ENCODE measurements at regions not wholly inside any gene's neighbourhood (a gene's known extent, or its start where the extent isn't known, plus 50 kb on each side); places are given as distances from the start of the nearest gene placed in this dataset.

DNA sequence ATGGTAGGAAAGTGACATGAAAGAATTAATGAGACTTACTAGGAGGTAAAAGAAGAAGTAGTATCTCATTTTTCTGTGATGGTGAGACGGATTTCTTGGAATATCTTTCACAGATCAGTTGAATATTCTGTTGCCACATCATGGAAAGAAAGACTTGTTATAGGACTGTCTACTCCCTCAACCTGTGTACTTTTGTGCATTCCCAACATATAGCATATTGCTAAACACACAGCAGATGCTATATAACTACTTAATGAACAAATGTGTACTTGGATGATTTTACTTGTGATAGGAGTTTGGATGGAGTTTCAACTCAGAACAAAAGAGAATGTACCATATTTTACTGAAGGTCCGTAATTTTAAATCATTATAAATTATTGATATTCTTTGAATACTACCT is 128.5 kb downstream of the LURAP1L start:
- no peak for DNase-seq
- Histone ChIP-seq H3K27me3 (no peaks in the 10 kb centered on the region), H3K9me3 (no peaks in the 10 kb centered on the region), H3K36me3 (no peaks in the 10 kb centered on the region), H3K4me3 (replicated peaks in 1 of 3) (no peak overlapping the region), H3K4me1 (no peaks in the 10 kb centered on the region), H3K27ac (no peak overlapping the region)
- intact Hi-C loops (cut with DNase I), result no loop called here
- TF ChIP-seq, protein P1, sequence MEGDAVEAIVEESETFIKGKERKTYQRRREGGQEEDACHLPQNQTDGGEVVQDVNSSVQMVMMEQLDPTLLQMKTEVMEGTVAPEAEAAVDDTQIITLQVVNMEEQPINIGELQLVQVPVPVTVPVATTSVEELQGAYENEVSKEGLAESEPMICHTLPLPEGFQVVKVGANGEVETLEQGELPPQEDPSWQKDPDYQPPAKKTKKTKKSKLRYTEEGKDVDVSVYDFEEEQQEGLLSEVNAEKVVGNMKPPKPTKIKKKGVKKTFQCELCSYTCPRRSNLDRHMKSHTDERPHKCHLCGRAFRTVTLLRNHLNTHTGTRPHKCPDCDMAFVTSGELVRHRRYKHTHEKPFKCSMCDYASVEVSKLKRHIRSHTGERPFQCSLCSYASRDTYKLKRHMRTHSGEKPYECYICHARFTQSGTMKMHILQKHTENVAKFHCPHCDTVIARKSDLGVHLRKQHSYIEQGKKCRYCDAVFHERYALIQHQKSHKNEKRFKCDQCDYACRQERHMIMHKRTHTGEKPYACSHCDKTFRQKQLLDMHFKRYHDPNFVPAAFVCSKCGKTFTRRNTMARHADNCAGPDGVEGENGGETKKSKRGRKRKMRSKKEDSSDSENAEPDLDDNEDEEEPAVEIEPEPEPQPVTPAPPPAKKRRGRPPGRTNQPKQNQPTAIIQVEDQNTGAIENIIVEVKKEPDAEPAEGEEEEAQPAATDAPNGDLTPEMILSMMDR (IDR thresholded peaks at IDR 0.05), result no peak
- TF ChIP-seq POLR2A (IDR thresholded peaks at IDR 0.05), result no peak
- 86 to 89% methylated on average over 2 of the region's 2 CpGs for whole genome bisulfite sequencing, 2 donors

DNA sequence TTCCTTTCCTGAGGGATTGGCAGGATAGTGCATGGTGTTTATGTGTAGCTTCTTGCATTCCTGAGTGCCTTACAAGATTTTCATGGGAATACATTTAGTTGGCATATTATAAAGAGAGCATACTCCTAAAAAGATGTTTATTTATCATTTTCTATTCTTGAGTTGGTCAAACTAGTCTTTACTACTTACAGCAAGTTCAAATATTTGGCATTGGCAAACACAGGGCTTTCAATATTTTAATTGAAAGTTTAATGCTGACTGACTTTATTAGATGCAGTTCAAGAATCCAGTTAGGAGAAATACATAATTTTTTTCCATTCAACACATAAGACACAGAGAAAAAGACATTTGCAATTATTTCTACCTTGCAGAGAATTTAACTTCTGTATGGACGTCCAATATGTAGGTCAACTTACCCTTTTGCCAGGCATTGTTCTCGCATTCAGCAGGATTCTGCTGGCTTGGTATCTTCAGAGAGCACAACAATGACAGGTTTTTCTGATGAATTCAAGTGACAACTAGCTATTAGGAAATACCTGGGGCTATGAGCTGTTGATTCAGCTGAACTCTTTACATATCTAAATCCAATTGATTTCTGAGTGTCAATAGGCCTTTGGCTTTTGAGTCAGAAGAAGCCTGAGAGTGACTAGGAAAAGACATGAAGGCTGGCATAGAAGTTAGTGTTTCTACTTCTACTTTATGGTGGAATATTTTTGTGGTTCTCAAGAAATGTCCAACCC is 129.6 kb downstream of the LURAP1L start:
- intact Hi-C loops (cut with DNase I), result no loop called here
- DNase-seq, result no peak
- H3K27ac ChIP-seq, result no peak overlapping the region
- H3K9me3 ChIP-seq, result no peaks in the 10 kb centered on the region
- H3K4me3 ChIP-seq (replicated peaks in 1 of 3), result no peak overlapping the region
- TF ChIP-seq POLR2A (IDR thresholded peaks at IDR 0.05), result no peak
- TF ChIP-seq, protein P1 (IDR thresholded peaks at IDR 0.05), result no peak
- WGBS, 2 donors, result 92 to 95% methylated on average over 2 of the region's 2 CpGs
- no peaks in the 10 kb centered on the region for H3K27me3 ChIP-seq
- no peaks in the 10 kb centered on the region for H3K36me3 ChIP-seq
- no peaks in the 10 kb centered on the region for H3K4me1 ChIP-seq

DNA sequence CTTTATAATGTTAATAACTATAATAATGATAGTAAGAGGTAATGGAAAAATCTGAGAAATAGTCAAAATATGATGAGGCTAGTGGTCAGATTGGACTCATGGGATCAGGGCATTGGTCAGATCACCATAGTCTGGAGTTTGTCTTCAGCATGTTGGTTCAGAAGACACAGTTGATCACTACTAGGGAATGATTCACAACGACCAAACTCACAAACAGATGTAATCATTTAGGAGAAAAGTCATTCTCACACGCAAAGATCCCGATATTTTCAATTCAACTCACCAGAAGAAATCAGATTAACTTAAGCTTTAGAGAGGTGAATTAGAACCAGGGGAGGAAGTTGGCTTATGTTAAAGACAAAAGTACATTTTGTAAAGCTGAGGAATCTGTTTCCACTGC is 131.8 kb downstream of the LURAP1L start:
- H3K4me1 ChIP-seq, result no peaks in the 10 kb centered on the region
- no peaks in the 10 kb centered on the region for H3K36me3 ChIP-seq
- intact Hi-C loops (cut with DNase I), result no loop called here
- WGBS, 2 donors, result 67 to 77% methylated on average over 3 of the region's 3 CpGs
- H3K27me3 ChIP-seq, result no peaks in the 10 kb centered on the region
- DNase-seq, result no peak
- TF ChIP-seq, protein P1 (IDR thresholded peaks at IDR 0.05), result no peak
- TF ChIP-seq POLR2A (IDR thresholded peaks at IDR 0.05), result no peak
- H3K4me3 ChIP-seq (replicated peaks in 1 of 3), result no peak overlapping the region
- no peak overlapping the region for H3K27ac ChIP-seq
- no peaks in the 10 kb centered on the region for H3K9me3 ChIP-seq

DNA sequence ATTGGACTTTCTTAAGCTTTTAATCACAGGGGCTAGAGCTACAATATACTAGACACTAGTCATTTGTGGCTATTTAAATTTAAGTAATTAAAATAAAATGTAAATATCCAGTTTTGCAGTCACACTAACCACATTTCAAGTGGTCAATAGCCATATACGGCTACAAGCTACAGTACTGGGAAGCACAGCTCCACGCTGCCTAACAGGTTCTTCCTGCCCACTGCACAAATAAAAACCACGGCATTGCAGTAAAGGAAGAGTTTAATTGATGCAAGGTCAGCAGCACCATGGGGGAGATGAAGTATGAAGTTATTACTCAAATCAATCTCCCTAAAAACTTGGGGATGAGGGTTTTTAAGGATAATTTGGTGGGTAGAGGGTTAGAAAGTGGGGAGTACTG is 134.1 kb downstream of the LURAP1L start:
- 57 to 70% methylated on average over 3 of the region's 3 CpGs for WGBS, 2 donors
- Histone ChIP-seq H3K4me1 (no peaks in the 10 kb centered on the region), H3K27me3 (no peaks in the 10 kb centered on the region), H3K9me3 (no peaks in the 10 kb centered on the region), H3K36me3 (no peaks in the 10 kb centered on the region), H3K27ac (no peak overlapping the region), H3K4me3 (replicated peaks in 1 of 3) (no peak overlapping the region)
- TF ChIP-seq POLR2A (IDR thresholded peaks at IDR 0.05), result no peak
- TF ChIP-seq, protein P1 (IDR thresholded peaks at IDR 0.05), result no peak
- intact Hi-C loops (cut with DNase I), result no loop called here
- no peak for DNase-seq

DNA sequence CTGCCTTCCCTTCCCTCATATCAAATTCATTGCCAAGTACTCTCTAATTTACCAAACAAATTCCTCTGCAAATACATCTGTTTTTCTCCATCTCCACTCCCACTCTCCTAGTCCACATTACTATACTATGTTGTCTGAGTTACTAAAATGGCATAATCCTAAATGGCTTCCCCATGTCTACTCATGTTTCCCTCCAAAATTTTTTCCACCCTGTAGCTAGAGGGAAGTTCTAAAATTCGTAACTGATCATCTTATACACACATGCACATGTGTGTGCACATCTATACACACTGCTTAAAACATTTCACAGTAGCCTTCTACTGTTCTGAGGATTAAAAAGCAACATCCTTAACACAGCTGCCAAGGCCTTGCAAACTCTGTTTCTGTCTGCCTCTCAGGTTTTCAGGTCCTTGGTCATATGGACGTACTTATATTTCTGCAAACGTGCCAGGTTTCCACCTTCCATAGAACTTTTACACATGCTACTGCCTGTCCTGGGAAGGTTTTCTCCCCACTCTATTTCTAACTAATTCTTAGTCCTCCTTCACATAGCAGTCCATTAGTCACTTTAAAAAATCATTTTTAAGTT is 140.6 kb downstream of the LURAP1L start:
- intact Hi-C loops (cut with DNase I), result no loop called here

More for the DNA sequence above, 140.6 kb downstream of the LURAP1L start:
- WGBS, 2 donors, result 85 to 91% methylated on average over 3 of the region's 3 CpGs
- Histone ChIP-seq H3K27me3 (no peaks in the 10 kb centered on the region), H3K9me3 (no peaks in the 10 kb centered on the region), H3K36me3 (no peaks in the 10 kb centered on the region), H3K4me3 (replicated peaks in 1 of 3) (no peak overlapping the region), H3K4me1 (peaks cover 5 to 15% of the 10 kb centered on the region in 2 donors), H3K27ac (no peak overlapping the region)
- no peak for DNase-seq
- no peak for TF ChIP-seq POLR2A (IDR thresholded peaks at IDR 0.05)
- TF ChIP-seq, protein P1 (IDR thresholded peaks at IDR 0.05), result no peak

Data from thyroid gland (tissue), 4 donors.